WTC11 (cell line): ENCODE measurements at regions not wholly inside any gene's neighbourhood (a gene's known extent, or its start where the extent isn't known, plus 50 kb on each side); places are given as distances from the start of the nearest gene placed in this dataset.

Source experiments
- ATAC-seq: fragments of 200-7000 bp; cut with Tn5 transposase; 2 replicates; pipeline ENCODE4 v1.10.0; 2021; ENCODE audit warnings: mild to moderate bottlenecking, moderate library complexity
- CTCF ChIA-PET: fragments of 300-600 bp; sonication (Branson Sonifier 250); formaldehyde crosslinking; loops from one replicate; lab custom pipeline; 2021; ENCODE audit warnings: antibody characterized with exemption; lab: Charles Lee
- POLR2A ChIA-PET: fragments of 350-600 bp; sonication (Branson Sonifier 250); formaldehyde crosslinking; loops from one replicate; lab custom pipeline; 2021; ENCODE audit warnings: antibody characterized with exemption; lab: Charles Lee
- DNase-seq: peaks from one replicate; pipeline ENCODE4 v3.0.0; 2021; ENCODE audit warnings: low spot score
- H3K27ac Mint-ChIP-seq: 2 replicates; pipeline ENCODE4 v1.8.0; 2021; ENCODE audit warnings: mixed read lengths
- H3K27me3 Mint-ChIP-seq: 2 replicates; pipeline ENCODE4 v1.8.0; 2021; ENCODE audit warnings: low read depth, mild to moderate bottlenecking, moderate library complexity, mixed read lengths
- H3K36me3 Mint-ChIP-seq: 2 replicates; pipeline ENCODE4 v1.8.0; 2021; ENCODE audit warnings: mixed read lengths
- H3K4me1 Mint-ChIP-seq: 2 replicates; pipeline ENCODE4 v1.8.0; 2022; ENCODE audit warnings: mixed read lengths
- H3K4me3 Mint-ChIP-seq: 2 replicates; pipeline ENCODE4 v1.8.0; 2021; ENCODE audit warnings: mild to moderate bottlenecking, moderate library complexity, mixed read lengths
- H3K9me3 Mint-ChIP-seq: 2 replicates; pipeline ENCODE4 v1.8.0; 2021; ENCODE audit warnings: mixed read lengths
- AFF4 ChIP-seq: sonication (generic); formaldehyde crosslinking; IDR thresholded peaks from 2 replicates; pipeline ENCODE4 v1.8.1; 2023; ENCODE audit warnings: mild to moderate bottlenecking, missing genetic modification reagents, borderline replicate concordance
- CTCF ChIP-seq: fragments of 200-600 bp; IDR thresholded peaks from 2 replicates; pipeline ENCODE4 v1.8.0; 2022; ENCODE audit warnings: antibody characterized with exemption
- FOXP4 ChIP-seq: sonication (generic); formaldehyde crosslinking; IDR thresholded peaks from 2 replicates; pipeline ENCODE4 v1.8.0; 2022; ENCODE audit warnings: mild to moderate bottlenecking, missing genetic modification reagents
- GABPB1 ChIP-seq: sonication (generic); formaldehyde crosslinking; IDR thresholded peaks from 2 replicates; pipeline ENCODE4 v1.8.1; 2023; ENCODE audit warnings: mild to moderate bottlenecking, missing genetic modification reagents
- GTF2I ChIP-seq: fragments of 250-450 bp; sonication (Bioruptor Pico); conservative IDR thresholded peaks from 2 replicates; pipeline ENCODE4 v1.4.0; 2021; ENCODE audit warnings: mild to moderate bottlenecking
- MLX ChIP-seq: sonication (generic); formaldehyde crosslinking; IDR thresholded peaks from 2 replicates; pipeline ENCODE4 v1.8.1; 2023; ENCODE audit warnings: mild to moderate bottlenecking, missing genetic modification reagents, moderate library complexity
- MYBL2 ChIP-seq: sonication (generic); formaldehyde crosslinking; IDR thresholded peaks from 2 replicates; pipeline ENCODE4 v1.8.1; 2023; ENCODE audit warnings: mild to moderate bottlenecking, moderate library complexity, missing genetic modification reagents
- PRRX2 ChIP-seq: fragments of 250-450 bp; sonication (Bioruptor Pico); IDR thresholded peaks from 2 replicates; pipeline ENCODE4 v1.8.0; 2021; ENCODE audit warnings: mild to moderate bottlenecking
- RELA ChIP-seq: sonication (generic); formaldehyde crosslinking; IDR thresholded peaks from 2 replicates; pipeline ENCODE4 v1.8.1; 2022; ENCODE audit warnings: missing genetic modification reagents, mild to moderate bottlenecking, borderline replicate concordance
- RORB ChIP-seq: fragments of 250-450 bp; sonication (Bioruptor Pico); IDR thresholded peaks from 2 replicates; pipeline ENCODE4 v1.9.0; 2021; ENCODE audit warnings: mild to moderate bottlenecking
- SMAD4 ChIP-seq: sonication (generic); formaldehyde crosslinking; IDR thresholded peaks from 2 replicates; pipeline ENCODE4 v1.8.0; 2022; ENCODE audit warnings: mild to moderate bottlenecking, missing genetic modification reagents
- SOX15 ChIP-seq: fragments of 250-450 bp; sonication (Bioruptor Pico); IDR thresholded peaks from 2 replicates; pipeline ENCODE4 v1.9.0; 2021; ENCODE audit warnings: mild to moderate bottlenecking
- SP1 ChIP-seq: sonication (generic); formaldehyde crosslinking; conservative IDR thresholded peaks from 2 replicates; pipeline ENCODE4 v1.8.1; 2022; ENCODE audit warnings: missing genetic modification reagents
- TCF7 ChIP-seq: sonication (generic); formaldehyde crosslinking; IDR thresholded peaks from 2 replicates; pipeline ENCODE4 v1.8.0; 2022; ENCODE audit warnings: mild to moderate bottlenecking, low read depth, missing genetic modification reagents, moderate library complexity
- TEAD1 ChIP-seq: sonication (generic); formaldehyde crosslinking; IDR thresholded peaks from 2 replicates; pipeline ENCODE4 v1.8.0; 2022; ENCODE audit warnings: mild to moderate bottlenecking, missing genetic modification reagents
- TEAD4 ChIP-seq: sonication (generic); formaldehyde crosslinking; IDR thresholded peaks from 2 replicates; pipeline ENCODE4 v1.8.0; 2022; ENCODE audit warnings: mild to moderate bottlenecking, missing genetic modification reagents
- USF2 ChIP-seq: sonication (generic); formaldehyde crosslinking; IDR thresholded peaks from 2 replicates; pipeline ENCODE4 v1.8.1; 2023; ENCODE audit warnings: mild to moderate bottlenecking, missing genetic modification reagents, moderate library complexity
- ZNF138 ChIP-seq: sonication (generic); formaldehyde crosslinking; conservative IDR thresholded peaks from 2 replicates; pipeline ENCODE4 v1.8.1; 2022; ENCODE audit warnings: mild to moderate bottlenecking, moderate library complexity, missing genetic modification reagents
- ZNF219 ChIP-seq: sonication (generic); formaldehyde crosslinking; IDR thresholded peaks from 2 replicates; pipeline ENCODE4 v1.8.0; 2023; ENCODE audit warnings: missing genetic modification reagents, mild to moderate bottlenecking, borderline replicate concordance

- TF ChIP-seq ZNF138 (CRISPR knock-in tag) (no peak), USF2 (no peak), SMAD4 (CRISPR knock-in tag) (no peak), TCF7 (no peak), MYBL2 (CRISPR knock-in tag) (no peak), FOXP4 (CRISPR knock-in tag) (no peak)
Measured at GRCh38 chr4:84379917-84380641, 119.0 kb downstream of the NKX6-1 start (continued).

GRCh38 chr4:84378983-84379382 is 120.1 kb downstream of the NKX6-1 start:
- H3K36me3 Mint-ChIP-seq, result no peaks in the 10 kb centered on the region
- peak; percentile 78 for ATAC-seq
- H3K9me3 Mint-ChIP-seq, result no peaks in the 10 kb centered on the region
- 0 out of 2 replicates have a peak, but pooled peaks have one; percentile 31 for TF ChIP-seq TEAD4
- no peak for TF ChIP-seq ZNF138 (CRISPR knock-in tag)
- peak; percentile 87; the same call in 1 of the 2 replicates for TF ChIP-seq TEAD1 (CRISPR knock-in tag)
- peak overlapping the region; percentile 39; the same call in 1 of the 2 replicates for H3K27ac Mint-ChIP-seq
- POLR2A ChIA-PET, result no interaction called here
- CTCF ChIA-PET, result no interaction called here
- DNase-seq, result no peak
- peaks cover 83% of the 10 kb centered on the region for H3K27me3 Mint-ChIP-seq
- peak overlapping the region; percentile 63 for H3K4me3 Mint-ChIP-seq
- H3K4me1 Mint-ChIP-seq, result peaks cover 58% of the 10 kb centered on the region

GRCh38 chr4:84378356-84378755 is 120.7 kb downstream of the NKX6-1 start:
- peak overlapping the region; percentile 63 for H3K4me3 Mint-ChIP-seq
- TF ChIP-seq MLX (CRISPR knock-in tag) (no peak), GABPB1 (CRISPR knock-in tag) (no peak), PRRX2 (CRISPR knock-in tag) (no peak), RELA (CRISPR knock-in tag) (no peak), AFF4 (CRISPR knock-in tag) (no peak), RORB (no peak), CTCF (no peak), GTF2I (CRISPR knock-in tag) (no peak), SOX15 (CRISPR knock-in tag) (no peak), ZNF219 (CRISPR knock-in tag) (no peak), SP1 (no peak), SMAD4 (CRISPR knock-in tag) (no peak), USF2 (no peak)
- POLR2A ChIA-PET, result no interaction called here
- CTCF ChIA-PET, result no interaction called here
- H3K9me3 Mint-ChIP-seq, result no peaks in the 10 kb centered on the region
- H3K27ac Mint-ChIP-seq, result no peak overlapping the region
- no peak for DNase-seq
- ATAC-seq, result peak; percentile 26
- peaks cover 79% of the 10 kb centered on the region for H3K27me3 Mint-ChIP-seq
- peaks cover 60% of the 10 kb centered on the region for H3K4me1 Mint-ChIP-seq
- no peaks in the 10 kb centered on the region for H3K36me3 Mint-ChIP-seq
